CD4-positive, alpha-beta T cell (primary cell): ENCODE measurements at regions not wholly inside any gene's neighbourhood (a gene's known extent, or its start where the extent isn't known, plus 50 kb on each side); places are given as distances from the start of the nearest gene placed in this dataset.

Experiments
- ATAC-seq: fragments of 200-7000 bp; cut with Tn5 transposase; one replicate; pipeline ENCODE4 v1.10.0; 2022; ENCODE audit warnings: mild to moderate bottlenecking; ENCODE audit not compliant: poor library complexity
- CTCF ChIA-PET: fragments of 350-600 bp; sonication (Branson Sonifier 250); formaldehyde crosslinking; loops from one replicate; lab custom pipeline; 2021; ENCODE audit warnings: antibody characterized with exemption, inconsistent platforms; lab: Charles Lee
- POLR2A ChIA-PET: fragments of 350-600 bp; sonication (Branson Sonifier 250); formaldehyde crosslinking; loops from one replicate; lab custom pipeline; 2021; ENCODE audit warnings: antibody characterized with exemption, inconsistent platforms; lab: Charles Lee
- DNase-seq, 14 experiments: peaks; one replicate each; pipeline ENCODE4 v3.0.0-alpha.2; 2013 to 2020; ENCODE audit warnings: mixed read lengths in 2 of 14
- H3K27ac ChIP-seq, 2 donors: one replicate each; pipeline versions ENCODE4 v1.5.1 to v1.7.0; 2013; ENCODE audit warnings: low read length in 2 of 2, low read depth in 1 of 2, mild to moderate bottlenecking in 1 of 2
- H3K27me3 ChIP-seq, 2 experiments: 1 replicate in 1 of 2; 2 replicates in 1 of 2; pipeline versions ENCODE4 v1.6.1 to v1.7.0; 2013; ENCODE audit warnings: low read length in 2 of 2, control low read depth in 1 of 2, mild to moderate bottlenecking in 1 of 2, moderate library complexity in 1 of 2; ENCODE audit not compliant: insufficient read depth in 2 of 2, control insufficient read depth in 1 of 2
- H3K36me3 ChIP-seq: one replicate; pipeline ENCODE4 v1.6.1; 2013; ENCODE audit warnings: low read length, control low read depth; ENCODE audit not compliant: insufficient read depth
- H3K4me1 ChIP-seq: one replicate; pipeline ENCODE4 v1.6.1; 2013; ENCODE audit warnings: low read length, control low read depth; ENCODE audit not compliant: insufficient read depth
- H3K4me3 ChIP-seq: one replicate; pipeline ENCODE4 v1.5.1; 2013; ENCODE audit warnings: mild to moderate bottlenecking, low read length, moderate library complexity
- H3K9me3 ChIP-seq, 2 experiments: 1 replicate in 1 of 2; 2 replicates in 1 of 2; pipeline versions ENCODE4 v1.6.1 to v1.7.0; 2013; ENCODE audit warnings: low read length in 2 of 2, mild to moderate bottlenecking in 2 of 2, control low read depth in 1 of 2, moderate library complexity in 1 of 2; ENCODE audit not compliant: control insufficient read depth in 1 of 2, insufficient read depth in 1 of 2
- H3K27ac Mint-ChIP-seq: one replicate; pipeline ENCODE4 v1.8.0; 2020; ENCODE audit warnings: mixed read lengths
- H3K27me3 Mint-ChIP-seq: one replicate; pipeline ENCODE4 v1.8.0; 2021; ENCODE audit warnings: mixed read lengths
- H3K36me3 Mint-ChIP-seq: one replicate; pipeline ENCODE4 v1.8.0; 2021; ENCODE audit warnings: low read depth, mixed read lengths
- H3K4me1 Mint-ChIP-seq: one replicate; pipeline ENCODE4 v1.8.0; 2021; ENCODE audit warnings: low read depth, mixed read lengths
- H3K4me3 Mint-ChIP-seq: one replicate; pipeline ENCODE4 v1.8.0; 2020; ENCODE audit warnings: mild to moderate bottlenecking, mixed read lengths
- H3K9me3 Mint-ChIP-seq: one replicate; pipeline ENCODE4 v1.8.0; 2020; ENCODE audit warnings: mixed read lengths
- intact Hi-C, 2 experiments: fragments of 100-400 bp; cut with DNase I in 1 of 2; cut with micrococcal nuclease in 1 of 2; formaldehyde crosslinking; loops; one replicate each; pipeline versions ENCODE4 v1.15.1 to v1.9.0; 2023 to 2025; cut with DNase I, micrococcal nuclease
- TF ChIP-seq, protein P1 (sequence below): fragments of 200-600 bp; IDR thresholded peaks from one replicate; pipeline ENCODE4 v1.8.0; 2022; ENCODE audit warnings: antibody characterized with exemption, mild to moderate bottlenecking

- Histone ChIP-seq H3K9me3 (peaks cover 0 to 6% of the 10 kb centered on the region in 2 experiments), H3K4me1 (no peaks in the 10 kb centered on the region), H3K4me3 (no peak overlapping the region), H3K36me3 (no peaks in the 10 kb centered on the region), H3K27me3 (no peaks in the 10 kb centered on the region), H3K27ac (no peak overlapping the region)
- ChIA-PET CTCF (no interaction called here), POLR2A (no interaction called here)
- Mint-ChIP-seq H3K27me3 (no peaks in the 10 kb centered on the region), H3K27ac (no peak overlapping the region), H3K36me3 (no peaks in the 10 kb centered on the region), H3K4me1 (no peaks in the 10 kb centered on the region), H3K4me3 (no peak overlapping the region), H3K9me3 (peaks cover 7% of the 10 kb centered on the region)
- ATAC-seq (no peak), DNase-seq (no peak)
- intact Hi-C loops = no loop called here
- TF ChIP-seq, protein P1, sequence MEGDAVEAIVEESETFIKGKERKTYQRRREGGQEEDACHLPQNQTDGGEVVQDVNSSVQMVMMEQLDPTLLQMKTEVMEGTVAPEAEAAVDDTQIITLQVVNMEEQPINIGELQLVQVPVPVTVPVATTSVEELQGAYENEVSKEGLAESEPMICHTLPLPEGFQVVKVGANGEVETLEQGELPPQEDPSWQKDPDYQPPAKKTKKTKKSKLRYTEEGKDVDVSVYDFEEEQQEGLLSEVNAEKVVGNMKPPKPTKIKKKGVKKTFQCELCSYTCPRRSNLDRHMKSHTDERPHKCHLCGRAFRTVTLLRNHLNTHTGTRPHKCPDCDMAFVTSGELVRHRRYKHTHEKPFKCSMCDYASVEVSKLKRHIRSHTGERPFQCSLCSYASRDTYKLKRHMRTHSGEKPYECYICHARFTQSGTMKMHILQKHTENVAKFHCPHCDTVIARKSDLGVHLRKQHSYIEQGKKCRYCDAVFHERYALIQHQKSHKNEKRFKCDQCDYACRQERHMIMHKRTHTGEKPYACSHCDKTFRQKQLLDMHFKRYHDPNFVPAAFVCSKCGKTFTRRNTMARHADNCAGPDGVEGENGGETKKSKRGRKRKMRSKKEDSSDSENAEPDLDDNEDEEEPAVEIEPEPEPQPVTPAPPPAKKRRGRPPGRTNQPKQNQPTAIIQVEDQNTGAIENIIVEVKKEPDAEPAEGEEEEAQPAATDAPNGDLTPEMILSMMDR = no peak
Measured at GRCh38 chr12:97957109-97957508, 494.5 kb downstream of the RMST start.

DNA sequence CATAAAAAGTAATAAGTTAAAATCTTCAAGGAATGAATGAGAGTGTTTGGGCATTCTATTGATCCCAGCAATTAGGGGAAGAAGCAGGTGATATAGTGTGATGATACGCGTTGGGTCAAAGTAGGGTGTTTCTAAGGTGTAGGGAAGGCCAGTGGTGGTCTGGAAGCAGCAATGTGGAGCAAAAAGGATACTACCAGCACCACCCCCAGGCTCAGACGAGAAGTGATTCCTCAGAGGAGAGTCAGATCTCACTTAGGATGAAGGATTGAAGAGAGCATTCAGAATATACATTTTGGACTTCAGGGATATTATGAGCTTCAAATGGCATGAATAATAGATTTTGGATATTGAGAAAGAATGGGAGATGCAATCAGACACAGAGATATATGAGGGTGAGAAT, 497.6 kb downstream of the RMST start:
- H3K27ac Mint-ChIP-seq = no peak overlapping the region
- H3K9me3 Mint-ChIP-seq = peaks cover 7% of the 10 kb centered on the region
- Histone ChIP-seq H3K4me1 (no peaks in the 10 kb centered on the region), H3K4me3 (no peak overlapping the region), H3K36me3 (no peaks in the 10 kb centered on the region), H3K27me3 (no peaks in the 10 kb centered on the region), H3K9me3 (peaks cover 0 to 6% of the 10 kb centered on the region in 2 experiments), H3K27ac (no peak overlapping the region)
- no peak overlapping the region for H3K4me3 Mint-ChIP-seq
- no peak for DNase-seq
- no peak for ATAC-seq
- intact Hi-C loops = loop anchor here in 1 of 2 experiments (5.0 kb wide), 1 partner anchor 1383 kb away; no protein-coding TSS in a partner anchor
- no peaks in the 10 kb centered on the region for H3K27me3 Mint-ChIP-seq
- ChIA-PET CTCF (no interaction called here), POLR2A (no interaction called here)
- no peaks in the 10 kb centered on the region for H3K4me1 Mint-ChIP-seq
- TF ChIP-seq, protein P1 = no peak
- no peaks in the 10 kb centered on the region for H3K36me3 Mint-ChIP-seq

DNA sequence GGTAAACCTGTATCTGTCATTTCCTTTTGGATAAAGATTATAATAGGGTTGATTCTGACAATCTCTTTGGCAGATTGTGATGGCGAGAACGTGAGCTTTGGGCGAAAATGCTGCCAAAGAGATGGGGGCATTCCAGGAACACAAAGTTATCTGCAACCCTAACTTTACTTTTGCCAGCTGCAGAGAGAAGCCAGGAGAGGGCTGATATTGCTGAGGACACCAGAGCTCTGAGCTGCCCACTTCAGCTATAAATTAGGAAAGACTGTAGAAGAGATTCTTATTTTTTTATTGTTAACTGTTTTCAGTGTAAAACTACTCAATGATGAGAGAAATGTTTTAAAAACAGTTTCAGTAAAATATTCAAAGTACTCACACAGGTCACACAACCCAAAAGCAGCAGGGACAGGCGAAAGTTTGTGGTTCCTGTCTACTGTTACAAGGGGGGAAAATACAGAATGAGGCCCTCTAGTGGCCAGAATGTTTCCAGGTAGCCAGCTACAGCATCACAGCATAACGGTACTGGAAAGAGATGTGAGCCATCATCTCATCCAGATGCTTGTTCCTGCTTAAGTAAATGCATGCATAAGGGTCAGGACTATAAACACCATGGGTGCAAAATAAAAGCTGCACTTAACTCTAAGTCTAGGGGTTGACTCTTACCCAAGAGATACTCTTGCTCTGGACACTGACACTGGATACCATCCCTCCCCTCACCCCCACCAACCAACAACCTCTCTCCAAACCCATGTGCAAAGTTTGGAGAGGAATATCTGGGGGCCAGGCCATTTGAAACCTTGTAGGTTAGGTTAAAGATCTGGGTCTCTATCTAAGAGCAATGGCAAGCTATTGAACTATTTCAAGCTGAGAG, 498.4 kb downstream of the RMST start:
- peak in 5 of 14 experiments; percentile 4 to 27 (median 9) for DNase-seq
- no peaks in the 10 kb centered on the region for H3K27me3 Mint-ChIP-seq
- Histone ChIP-seq H3K36me3 (no peaks in the 10 kb centered on the region), H3K4me3 (no peak overlapping the region), H3K27ac (no peak overlapping the region), H3K9me3 (peaks cover 0 to 6% of the 10 kb centered on the region in 2 experiments), H3K4me1 (no peaks in the 10 kb centered on the region), H3K27me3 (no peaks in the 10 kb centered on the region)
- peaks cover 4% of the 10 kb centered on the region for H3K9me3 Mint-ChIP-seq
- CTCF ChIA-PET = no interaction called here
- intact Hi-C loops = loop anchor here in 1 of 2 experiments (5.0 kb wide), 1 partner anchor 1384 kb away; no protein-coding TSS in a partner anchor
- TF ChIP-seq, protein P1 = peak; percentile 31
- POLR2A ChIA-PET = no interaction called here
- H3K27ac Mint-ChIP-seq = no peak overlapping the region
- no peaks in the 10 kb centered on the region for H3K4me1 Mint-ChIP-seq
- no peak overlapping the region for H3K4me3 Mint-ChIP-seq
- no peak for ATAC-seq
- H3K36me3 Mint-ChIP-seq = no peaks in the 10 kb centered on the region
